Pancreas (tissue), 10 donors: ENCODE measurements at regions not wholly inside any gene's neighbourhood (a gene's known extent, or its start where the extent isn't known, plus 50 kb on each side); places are given as distances from the start of the nearest gene placed in this dataset.

Experiments used
- ATAC-seq, 4 donors: fragments of 200-7000 bp; cut with Tn5 transposase; one replicate each; pipeline versions ENCODE4 v1.8.0 to v1.9.1; 2020; ENCODE audit warnings: mild to moderate bottlenecking in 4 of 4, moderate library complexity in 4 of 4
- DNase-seq, 6 donors: peaks; one replicate each; pipeline ENCODE4 v3.0.0-alpha.2; 2020
- FAIRE-seq: peaks from 2 replicates; lab custom pipeline; 2012; peaks lifted over from hg19 to GRCh38; lab: Jason Lieb, UNC
- H3K27ac ChIP-seq, 4 donors: fragments of 200-600 bp; sonication (generic); 1 replicate in 3 of 4; 2 replicates in 1 of 4; pipeline versions ENCODE4 v1.5.0 to v1.8.0; 2020
- H3K27me3 ChIP-seq, 4 donors: fragments of 200-600 bp; one replicate each; pipeline ENCODE4 v1.8.0; 2021
- H3K36me3 ChIP-seq, 3 donors: fragments of 200-600 bp; sonication (generic) in 1 of 3; one replicate each; pipeline versions ENCODE4 v1.5.0 to v1.8.0; 2020 to 2021
- H3K4me1 ChIP-seq, 3 donors: fragments of 200-600 bp; one replicate each; pipeline ENCODE4 v1.8.0; 2021
- H3K4me3 ChIP-seq, 4 donors: fragments of 200-600 bp; sonication (generic) in 2 of 4; one replicate each; pipeline versions ENCODE4 v1.5.0 to v1.8.0; 2020 to 2021
- H3K9me3 ChIP-seq, 4 donors: fragments of 200-600 bp; one replicate each; pipeline ENCODE4 v1.8.0; 2021
- WGBS, 2 donors: extraction: QIAGEN DNeasy Blood & Tissue Kit; methylation state at CpG; one replicate each; pipeline ENCODE4 v1.1.7; 2013; 5-methylcytosine and 5-hydroxymethylcytosine counted together
- intact Hi-C, 3 donors: fragments of 100-400 bp; cut with DNase I; formaldehyde crosslinking; loops; one replicate each; pipeline versions ENCODE4 v1.11.1 to v1.14.2; 2022
- TF ChIP-seq, protein P1 (sequence below), 4 donors: fragments of 200-600 bp; sonication (generic) in 3 of 4; IDR thresholded peaks; one replicate each; pipeline versions ENCODE4 v1.5.0 to v1.8.0; 2021; ENCODE audit warnings: antibody characterized with exemption in 4 of 4
- donor health status: healthy with polysubstance abuse.
- donor health status: DM: no; HTN: no; CAD: no; lungs with moderate emphysema.
- donor health status: DM: no; HTN: no; CAD: no.
- donor health status: control.
- donor health status: control.
- donor health status: Bipolar disorder and iron deficiency.
- donor health status: DM: yes; HTN: yes; CAD: no.
- donor health status: DM: no; HTN: no; CAD: no.
- donor health status: DM: no; HTN: no; CAD: no.
- donor health status: DM: yes; HTN: yes; CAD: no.

DNA sequence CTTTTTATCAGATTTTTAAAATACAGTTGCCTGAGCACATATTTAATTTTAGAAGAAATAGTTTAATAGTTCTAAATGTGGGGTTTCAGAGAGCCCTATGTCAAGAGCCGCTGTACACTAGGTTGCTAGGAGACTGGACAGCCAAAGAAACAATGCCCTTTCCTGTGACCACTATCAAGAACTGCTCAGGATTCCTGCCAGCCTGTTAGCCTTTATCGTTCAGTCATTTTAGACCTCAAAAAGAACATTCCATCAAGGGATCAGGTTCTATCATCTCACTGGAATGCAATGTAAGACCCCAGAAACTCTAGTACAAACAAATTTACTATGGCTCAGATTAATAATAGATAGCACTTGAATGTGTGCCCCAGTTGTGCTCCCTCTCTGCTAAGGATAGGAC, 181.2 kb upstream of the CCN2 start:
- peak overlapping the region in 2 of 4 donors; percentile 54 to 68 for H3K27ac ChIP-seq
- DNase-seq, result no peak
- H3K36me3 ChIP-seq, result no peaks in the 10 kb centered on the region
- H3K27me3 ChIP-seq, result no peaks in the 10 kb centered on the region
- intact Hi-C loops, result no loop called here
- no peak overlapping the region for H3K4me3 ChIP-seq
- WGBS, 2 donors, result 23 to 32% methylated on average over 2 of the region's 2 CpGs
- H3K4me1 ChIP-seq, result peaks cover 0 to 3% (median 0%) of the 10 kb centered on the region in 3 donors
- TF ChIP-seq, protein P1, sequence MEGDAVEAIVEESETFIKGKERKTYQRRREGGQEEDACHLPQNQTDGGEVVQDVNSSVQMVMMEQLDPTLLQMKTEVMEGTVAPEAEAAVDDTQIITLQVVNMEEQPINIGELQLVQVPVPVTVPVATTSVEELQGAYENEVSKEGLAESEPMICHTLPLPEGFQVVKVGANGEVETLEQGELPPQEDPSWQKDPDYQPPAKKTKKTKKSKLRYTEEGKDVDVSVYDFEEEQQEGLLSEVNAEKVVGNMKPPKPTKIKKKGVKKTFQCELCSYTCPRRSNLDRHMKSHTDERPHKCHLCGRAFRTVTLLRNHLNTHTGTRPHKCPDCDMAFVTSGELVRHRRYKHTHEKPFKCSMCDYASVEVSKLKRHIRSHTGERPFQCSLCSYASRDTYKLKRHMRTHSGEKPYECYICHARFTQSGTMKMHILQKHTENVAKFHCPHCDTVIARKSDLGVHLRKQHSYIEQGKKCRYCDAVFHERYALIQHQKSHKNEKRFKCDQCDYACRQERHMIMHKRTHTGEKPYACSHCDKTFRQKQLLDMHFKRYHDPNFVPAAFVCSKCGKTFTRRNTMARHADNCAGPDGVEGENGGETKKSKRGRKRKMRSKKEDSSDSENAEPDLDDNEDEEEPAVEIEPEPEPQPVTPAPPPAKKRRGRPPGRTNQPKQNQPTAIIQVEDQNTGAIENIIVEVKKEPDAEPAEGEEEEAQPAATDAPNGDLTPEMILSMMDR (IDR thresholded peaks at IDR 0.05), result no peak
- no peaks in the 10 kb centered on the region for H3K9me3 ChIP-seq
- FAIRE-seq, result no peak
- ATAC-seq, result peak; percentile 40 to 78 (median 60)

DNA sequence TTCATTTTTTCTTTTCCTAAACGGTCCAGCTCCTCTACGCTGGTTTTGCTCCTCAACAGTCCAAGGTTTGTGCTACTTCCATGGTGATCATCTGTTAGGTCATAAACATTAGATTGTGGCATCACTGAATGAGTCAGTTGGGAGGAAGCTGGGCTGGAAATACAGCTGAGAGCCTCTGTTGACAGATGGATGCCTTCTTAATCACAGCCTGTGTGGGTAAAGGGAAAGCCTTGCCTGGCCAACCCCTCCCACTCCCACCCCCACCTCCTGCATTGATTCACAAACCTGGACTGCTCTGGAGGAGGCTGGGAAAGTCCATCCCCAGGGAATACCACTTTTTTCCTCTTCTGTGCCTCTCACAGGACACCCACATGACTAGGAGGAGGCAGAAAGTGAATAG, 180.6 kb upstream of the CCN2 start:
- no peaks in the 10 kb centered on the region for H3K9me3 ChIP-seq
- peaks cover 0 to 3% (median 0%) of the 10 kb centered on the region in 3 donors for H3K4me1 ChIP-seq
- peak overlapping the region in 2 of 4 donors; percentile 54 to 68 for H3K27ac ChIP-seq
- FAIRE-seq (no peak), DNase-seq (peak in 2 of 6 donors; percentile 4 to 15), ATAC-seq (peak in 3 of 4 donors; percentile 74 to 84 (median 83))
- no peaks in the 10 kb centered on the region for H3K36me3 ChIP-seq
- 55 to 61% methylated on average over 2 of the region's 2 CpGs for WGBS, 2 donors
- no peak overlapping the region for H3K4me3 ChIP-seq
- intact Hi-C loops, result no loop called here
- TF ChIP-seq, protein P1 (IDR thresholded peaks at IDR 0.05), result no peak
- H3K27me3 ChIP-seq, result no peaks in the 10 kb centered on the region

DNA sequence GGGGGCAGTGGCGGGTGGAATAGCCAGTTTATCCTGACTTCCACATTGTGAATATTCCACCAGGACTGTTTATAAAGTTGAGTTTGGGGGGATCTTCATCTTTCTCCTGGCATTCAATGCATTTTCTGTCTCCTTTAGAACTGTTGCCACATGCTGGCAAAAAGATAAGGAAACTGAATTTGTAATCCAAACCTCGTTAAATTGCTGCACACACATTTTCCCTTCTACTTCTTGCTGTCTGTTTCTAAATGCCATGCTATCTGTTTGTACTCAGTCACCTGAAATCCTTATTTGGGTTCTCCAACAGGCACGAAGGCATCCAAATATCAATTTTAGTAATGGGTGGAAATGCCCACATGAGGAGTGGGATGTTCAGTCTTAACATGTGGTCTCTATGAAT, 180.2 kb upstream of the CCN2 start:
- H3K27ac ChIP-seq, result peak overlapping the region in 2 of 4 donors; percentile 22 to 68
- peaks cover 0 to 3% (median 0%) of the 10 kb centered on the region in 3 donors for H3K4me1 ChIP-seq
- ATAC-seq (no peak), DNase-seq (no peak), FAIRE-seq (no peak)
- H3K36me3 ChIP-seq, result no peaks in the 10 kb centered on the region
- H3K27me3 ChIP-seq, result no peaks in the 10 kb centered on the region
- H3K4me3 ChIP-seq, result no peak overlapping the region
- TF ChIP-seq, protein P1 (IDR thresholded peaks at IDR 0.05), result no peak
- 53 to 56% methylated on average over 3 of the region's 3 CpGs for WGBS, 2 donors
- H3K9me3 ChIP-seq, result no peaks in the 10 kb centered on the region
- intact Hi-C loops, result no loop called here

DNA sequence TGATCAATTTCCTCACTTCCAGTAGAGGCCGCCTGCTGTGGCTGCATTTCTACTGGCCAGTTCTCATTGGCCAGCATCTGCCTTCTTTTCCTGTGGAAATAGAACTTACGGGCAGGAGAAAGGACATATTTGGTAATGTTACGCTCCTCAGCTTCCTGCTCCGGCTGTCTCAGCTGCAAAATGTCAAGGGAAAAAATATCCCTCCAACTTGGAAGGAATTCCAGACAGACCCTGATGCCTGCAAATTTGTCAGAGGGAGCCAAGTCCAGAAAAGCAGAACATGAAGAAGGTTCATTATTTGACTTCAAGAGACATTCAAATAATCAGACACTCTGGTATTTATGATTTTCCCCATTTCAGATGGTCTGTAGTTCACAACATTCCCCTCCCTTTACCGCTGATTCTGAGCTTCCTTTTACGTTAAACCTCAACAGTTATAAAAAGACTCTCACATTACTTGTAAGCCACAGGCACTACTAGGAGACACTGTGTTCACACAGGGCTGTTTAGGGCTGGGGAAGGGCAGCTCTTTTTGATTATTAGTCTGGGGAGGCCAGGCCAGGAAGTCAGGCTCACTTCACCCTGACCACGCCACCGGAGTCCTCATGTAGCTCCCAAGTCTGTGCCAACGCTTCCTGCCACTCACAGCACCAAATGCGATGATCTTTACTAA, 179.6 kb upstream of the CCN2 start:
- Histone ChIP-seq H3K27ac (peak overlapping the region in 2 of 4 donors; percentile 22 to 68), H3K9me3 (no peaks in the 10 kb centered on the region), H3K4me1 (peaks cover 0 to 3% (median 0%) of the 10 kb centered on the region in 3 donors), H3K4me3 (no peak overlapping the region), H3K27me3 (no peaks in the 10 kb centered on the region), H3K36me3 (no peaks in the 10 kb centered on the region)
- FAIRE-seq (no peak), DNase-seq (no peak), ATAC-seq (peak in 3 of 4 donors; percentile 36 to 43 (median 39))
- WGBS, 2 donors, result 81 to 83% methylated on average over 10 of the region's 10 CpGs
- TF ChIP-seq, protein P1 (IDR thresholded peaks at IDR 0.05), result no peak
- intact Hi-C loops, result no loop called here

DNA sequence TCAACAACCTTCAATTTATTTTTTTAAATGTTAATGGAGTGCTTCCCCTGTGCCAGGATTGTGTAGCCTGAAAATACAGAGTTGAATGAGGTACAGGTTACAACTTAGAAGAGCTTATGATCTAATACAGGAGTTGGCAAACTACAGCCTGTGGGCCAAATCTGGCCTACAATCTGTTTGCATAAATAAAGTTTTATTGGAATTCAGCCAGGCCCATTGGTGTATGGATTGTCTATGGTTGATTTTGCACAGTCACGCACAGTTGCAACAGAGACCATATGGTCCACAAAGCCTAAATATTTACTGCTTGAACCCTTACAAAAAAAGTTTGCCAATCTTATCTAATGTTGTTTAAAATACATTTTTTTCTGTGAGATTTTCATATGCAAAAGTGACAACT, 177.3 kb upstream of the CCN2 start:
- intact Hi-C loops, result no loop called here
- 85 to 86% methylated on average over 1 of the region's 1 CpG for WGBS, 2 donors
- H3K4me3 ChIP-seq, result no peak overlapping the region
- TF ChIP-seq, protein P1 (IDR thresholded peaks at IDR 0.05), result no peak
- no peaks in the 10 kb centered on the region for H3K27me3 ChIP-seq
- peaks cover 0 to 3% (median 0%) of the 10 kb centered on the region in 3 donors for H3K4me1 ChIP-seq
- H3K9me3 ChIP-seq, result no peaks in the 10 kb centered on the region
- FAIRE-seq (no peak), DNase-seq (no peak), ATAC-seq (no peak)
- H3K27ac ChIP-seq, result no peak overlapping the region
- H3K36me3 ChIP-seq, result no peaks in the 10 kb centered on the region
